ENCODE measurements at regions not wholly inside any gene's neighbourhood (a gene's known extent, or its start where the extent isn't known, plus 50 kb on each side); places are given as distances from the start of the nearest gene placed in this dataset.

DNA sequence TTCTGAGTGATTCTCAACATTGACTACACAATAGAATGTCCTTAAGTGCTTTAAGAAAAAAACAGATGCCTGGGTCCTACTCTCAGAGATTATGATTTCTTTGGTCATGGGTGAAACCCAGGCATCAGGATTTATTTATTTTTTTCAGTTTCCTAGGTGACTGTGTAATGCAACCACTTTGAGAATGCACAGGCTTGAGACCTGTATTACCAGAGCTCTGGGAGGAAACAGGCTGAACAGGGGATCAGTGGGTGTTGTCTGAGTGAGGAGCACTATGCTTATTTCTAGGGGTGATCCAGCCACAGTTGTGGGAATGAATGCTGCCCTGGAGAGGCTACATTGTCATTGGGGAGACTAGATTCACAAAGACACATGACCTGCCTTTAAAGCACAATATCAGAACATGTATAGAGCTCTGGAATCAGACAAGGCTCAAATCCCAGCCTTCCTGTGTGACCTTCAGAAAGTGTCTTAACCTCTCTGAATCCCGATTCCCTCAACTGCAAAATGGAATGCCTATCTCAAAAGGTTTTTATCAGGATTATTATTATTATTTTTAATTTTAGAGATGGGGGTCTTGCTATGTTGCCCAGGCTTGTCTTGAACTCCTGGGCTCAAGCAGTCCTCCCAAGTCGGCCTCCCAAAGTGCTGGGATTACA is 61.6 kb upstream of the PRPS1 start:
- Histone ChIP-seq H3K36me3 (no peaks in the 10 kb centered on the region), H3K27me3 (no peaks in the 10 kb centered on the region), H3K9me3 (no peaks in the 10 kb centered on the region), H3K27ac (no peak overlapping the region), H3K4me1 (no peaks in the 10 kb centered on the region), H3K4me3 (no peak overlapping the region)
- no peak for ATAC-seq
- TF ChIP-seq EP300 (IDR thresholded peaks at IDR 0.05) (no peak), POLR2AphosphoS5 (IDR thresholded peaks at IDR 0.05) (no peak)
- WGBS, 2 donors (ENCODE audit: low coverage in 1 of 2), result 60 to 80% methylated on average over 1 to 2 of the region's 2 CpGs

DNA sequence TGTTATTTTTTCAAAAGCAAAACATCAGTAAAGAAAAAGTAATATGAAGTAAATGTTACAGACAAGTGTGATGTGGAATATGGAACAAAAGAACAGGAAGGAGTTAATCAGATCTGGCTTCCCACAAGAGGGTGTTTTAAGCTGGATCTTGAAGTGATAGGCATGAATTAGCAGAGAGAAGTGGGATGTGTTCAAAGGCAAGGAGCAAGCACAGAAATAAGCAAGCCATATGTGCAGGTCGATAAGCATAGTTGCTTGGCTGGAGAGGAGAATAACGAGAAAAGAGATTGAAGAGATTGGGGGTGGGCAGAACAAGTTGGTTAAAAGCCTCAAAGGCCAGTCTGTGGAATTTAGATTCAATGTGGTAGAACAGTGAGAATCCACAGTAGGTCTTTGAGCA is 60.9 kb upstream of the PRPS1 start:
- no peak overlapping the region for H3K4me3 ChIP-seq
- no peak for TF ChIP-seq POLR2A (IDR thresholded peaks at IDR 0.05)
- TF ChIP-seq POLR2AphosphoS5 (IDR thresholded peaks at IDR 0.05), result no peak
- TF ChIP-seq, protein P1, sequence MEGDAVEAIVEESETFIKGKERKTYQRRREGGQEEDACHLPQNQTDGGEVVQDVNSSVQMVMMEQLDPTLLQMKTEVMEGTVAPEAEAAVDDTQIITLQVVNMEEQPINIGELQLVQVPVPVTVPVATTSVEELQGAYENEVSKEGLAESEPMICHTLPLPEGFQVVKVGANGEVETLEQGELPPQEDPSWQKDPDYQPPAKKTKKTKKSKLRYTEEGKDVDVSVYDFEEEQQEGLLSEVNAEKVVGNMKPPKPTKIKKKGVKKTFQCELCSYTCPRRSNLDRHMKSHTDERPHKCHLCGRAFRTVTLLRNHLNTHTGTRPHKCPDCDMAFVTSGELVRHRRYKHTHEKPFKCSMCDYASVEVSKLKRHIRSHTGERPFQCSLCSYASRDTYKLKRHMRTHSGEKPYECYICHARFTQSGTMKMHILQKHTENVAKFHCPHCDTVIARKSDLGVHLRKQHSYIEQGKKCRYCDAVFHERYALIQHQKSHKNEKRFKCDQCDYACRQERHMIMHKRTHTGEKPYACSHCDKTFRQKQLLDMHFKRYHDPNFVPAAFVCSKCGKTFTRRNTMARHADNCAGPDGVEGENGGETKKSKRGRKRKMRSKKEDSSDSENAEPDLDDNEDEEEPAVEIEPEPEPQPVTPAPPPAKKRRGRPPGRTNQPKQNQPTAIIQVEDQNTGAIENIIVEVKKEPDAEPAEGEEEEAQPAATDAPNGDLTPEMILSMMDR (IDR thresholded peaks at IDR 0.05), result no peak
- no peak for TF ChIP-seq EP300 (IDR thresholded peaks at IDR 0.05)
- H3K27ac ChIP-seq, result no peak overlapping the region
- no peaks in the 10 kb centered on the region for H3K4me1 ChIP-seq
- no peaks in the 10 kb centered on the region for H3K9me3 ChIP-seq
- ATAC-seq, result no peak
- no peaks in the 10 kb centered on the region for H3K27me3 ChIP-seq
- no peaks in the 10 kb centered on the region for H3K36me3 ChIP-seq
- WGBS, 2 donors (ENCODE audit: low coverage in 1 of 2), result 44 to 63% methylated on average over 1 to 2 of the region's 2 CpGs

DNA sequence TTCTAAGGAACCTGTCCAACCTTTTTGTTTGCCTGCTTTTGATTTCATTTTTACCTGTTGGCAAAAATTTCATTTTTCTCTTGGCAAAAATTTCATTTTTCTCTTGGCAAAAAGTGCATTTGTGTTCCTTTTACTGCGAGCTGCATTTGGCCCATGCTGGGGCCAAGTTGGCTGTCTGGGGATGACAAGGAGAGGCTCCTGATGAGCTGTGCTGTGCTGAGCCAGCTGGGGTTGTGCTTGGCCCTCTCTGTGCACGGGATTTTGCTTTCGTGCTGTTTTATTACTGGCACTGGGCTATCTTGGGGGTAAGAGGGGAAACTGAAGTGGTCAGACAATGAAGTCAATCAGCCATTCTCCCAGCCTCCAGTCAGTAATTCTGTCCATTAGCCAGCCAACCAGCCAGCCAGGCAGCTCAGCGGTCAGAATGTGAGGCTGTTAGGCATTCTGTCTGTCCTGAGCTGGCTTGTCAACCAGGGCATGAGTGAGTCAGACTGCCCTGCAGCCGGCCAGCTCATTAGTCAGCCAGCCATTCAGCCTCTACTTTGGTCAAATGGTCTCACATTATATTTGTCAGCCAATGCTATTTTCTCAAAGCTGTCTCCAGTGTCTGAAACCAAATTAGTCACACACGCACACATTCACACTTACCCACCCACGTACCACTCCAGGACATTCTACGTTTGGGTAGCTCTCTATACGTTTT is 56.9 kb upstream of the PRPS1 start:
- Histone ChIP-seq H3K9me3 (no peaks in the 10 kb centered on the region), H3K4me1 (no peaks in the 10 kb centered on the region), H3K27me3 (no peaks in the 10 kb centered on the region), H3K36me3 (no peaks in the 10 kb centered on the region), H3K27ac (no peak overlapping the region), H3K4me3 (no peak overlapping the region)
- ATAC-seq, result no peak
- TF ChIP-seq POLR2A (IDR thresholded peaks at IDR 0.05) (no peak), EP300 (IDR thresholded peaks at IDR 0.05) (no peak), POLR2AphosphoS5 (IDR thresholded peaks at IDR 0.05) (no peak)
- TF ChIP-seq, protein P1 (IDR thresholded peaks at IDR 0.05), result no peak
- 37 to 63% methylated on average over 5 to 6 of the region's 9 CpGs for WGBS, 2 donors (ENCODE audit: low coverage in 1 of 2)

DNA sequence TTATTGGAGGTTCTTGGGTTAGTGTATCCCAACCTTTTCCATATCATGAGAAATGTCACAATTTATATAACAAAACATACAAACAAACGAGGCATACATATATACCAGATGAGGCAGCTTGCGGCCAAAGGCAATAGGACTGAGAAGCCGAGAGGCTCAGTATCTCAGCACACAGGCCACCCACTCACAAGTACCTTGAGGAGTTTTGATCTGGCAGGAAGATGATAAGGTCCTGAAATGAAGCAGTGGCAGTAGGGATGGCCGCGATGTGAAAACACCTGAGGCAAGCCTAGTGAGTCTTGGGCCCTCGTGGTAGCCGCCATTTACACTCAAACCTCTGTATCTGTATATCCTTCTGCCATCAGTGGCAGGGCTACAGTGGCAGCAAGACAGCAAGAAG is 55.3 kb upstream of the PRPS1 start:
- no peaks in the 10 kb centered on the region for H3K9me3 ChIP-seq
- H3K4me1 ChIP-seq, result no peaks in the 10 kb centered on the region
- no peaks in the 10 kb centered on the region for H3K36me3 ChIP-seq
- H3K27ac ChIP-seq, result no peak overlapping the region
- H3K27me3 ChIP-seq, result no peaks in the 10 kb centered on the region
- no peak for TF ChIP-seq EP300 (IDR thresholded peaks at IDR 0.05)
- no peak for TF ChIP-seq POLR2AphosphoS5 (IDR thresholded peaks at IDR 0.05)
- TF ChIP-seq, protein P1 (IDR thresholded peaks at IDR 0.05), result no peak
- no peak for TF ChIP-seq POLR2A (IDR thresholded peaks at IDR 0.05)
- H3K4me3 ChIP-seq, result no peak overlapping the region
- no peak for ATAC-seq
- WGBS, 2 donors (ENCODE audit: low coverage in 1 of 2), result 86 to 98% methylated on average over 3 to 5 of the region's 7 CpGs

DNA sequence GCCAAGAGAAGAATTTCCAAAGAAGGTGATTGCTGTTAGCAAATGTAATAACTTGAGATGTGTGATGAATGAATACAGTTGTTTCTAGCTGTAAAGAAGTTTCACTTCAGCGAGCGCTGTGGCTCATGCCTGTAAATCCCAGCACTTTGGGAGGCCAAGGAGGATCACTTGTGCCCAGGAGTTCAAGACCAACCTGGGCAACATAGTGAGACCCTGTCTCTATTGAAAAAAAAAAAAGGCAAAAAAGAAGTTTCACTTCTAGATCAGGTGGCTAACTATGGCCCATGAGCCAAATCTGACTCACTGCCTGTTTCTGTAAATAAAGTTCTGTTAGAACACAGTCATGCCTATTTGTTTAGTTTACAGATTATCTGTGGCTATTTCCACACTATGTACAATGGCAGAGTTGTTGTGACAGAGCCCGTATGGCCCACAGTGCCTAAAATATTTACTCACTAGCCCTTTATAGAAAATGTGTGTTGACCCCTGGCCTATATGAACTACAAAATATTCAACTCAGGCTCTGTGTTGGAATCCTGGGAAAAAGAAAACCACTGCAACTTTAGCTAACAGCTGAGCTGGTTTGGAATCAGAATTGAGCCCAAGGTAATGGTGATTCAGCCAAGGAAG is 54.1 kb upstream of the PRPS1 start:
- ATAC-seq, result no peak
- no peaks in the 10 kb centered on the region for H3K9me3 ChIP-seq
- WGBS, 2 donors (ENCODE audit: low coverage in 1 of 2), result 56 to 89% methylated on average over 1 of the region's 3 CpGs
- H3K4me3 ChIP-seq, result no peak overlapping the region
- no peaks in the 10 kb centered on the region for H3K36me3 ChIP-seq
- H3K27ac ChIP-seq, result no peak overlapping the region
- no peaks in the 10 kb centered on the region for H3K4me1 ChIP-seq
- no peaks in the 10 kb centered on the region for H3K27me3 ChIP-seq
- no peak for TF ChIP-seq POLR2AphosphoS5 (IDR thresholded peaks at IDR 0.05)
- TF ChIP-seq EP300 (IDR thresholded peaks at IDR 0.05), result no peak
- no peak for TF ChIP-seq POLR2A (IDR thresholded peaks at IDR 0.05)
- TF ChIP-seq, protein P1 (IDR thresholded peaks at IDR 0.05), result no peak
